ENCODE measurements at regions not wholly inside any gene's neighbourhood (a gene's known extent, or its start where the extent isn't known, plus 50 kb on each side); places are given as distances from the start of the nearest gene placed in this dataset.
A peak's percentile ranks its signal among the peaks of the same experiment; 100 is the strongest.
"Not testable (repeated sequence)": the region's sequence is repeated elsewhere in the genome, so short reads cannot be mapped to it uniquely, and the experiment has no call there.

GRCh38 chr1:25171013-25171412 lies 61.3 kb downstream of the SYF2 start:
- DNase-seq: not testable (repeated sequence)

- DNase-seq: no peak
These were observed 61.9 kb downstream of the SYF2 start for GRCh38 chr1:25170439-25170838.

GRCh38 chr1:25169610-25170009 lies 62.7 kb downstream of the SYF2 start:
- DNase-seq: no peak

GRCh38 chr1:25169168-25169567 lies 63.1 kb downstream of the SYF2 start:
- DNase-seq: no peak

- no peak for DNase-seq
These were observed 63.9 kb downstream of the SYF2 start for GRCh38 chr1:25168193-25169071.

GRCh38 chr1:25167269-25168192 lies 64.8 kb downstream of the SYF2 start:
- DNase-seq: peak in 11 of 14 donors; percentile 9 to 62 (median 26)

- DNase-seq: no peak
These were observed 65.5 kb downstream of the SYF2 start for GRCh38 chr1:25166847-25167246.

- no peak for DNase-seq
These were observed 68.3 kb downstream of the SYF2 start for GRCh38 chr1:25163986-25164385.

GRCh38 chr1:25161981-25162380 lies 70.3 kb downstream of the SYF2 start:
- DNase-seq: no peak

- DNase-seq: no peak
These were observed 74.5 kb downstream of the SYF2 start for GRCh38 chr1:25157846-25158245.

- DNase-seq: no peak
These were observed 81.3 kb downstream of the SYF2 start for GRCh38 chr1:25150985-25151495.

GRCh38 chr1:25148673-25149300 lies 83.5 kb downstream of the SYF2 start:
- DNase-seq: no peak

- peak in 4 of 14 donors; percentile 26 to 48 (median 44) for DNase-seq
These were observed 85.8 kb downstream of the SYF2 start for GRCh38 chr1:25146451-25146855.

GRCh38 chr1:25145775-25146393 lies 86.4 kb downstream of the SYF2 start:
- no peak for DNase-seq

GRCh38 chr1:25140073-25140797 lies 92.1 kb downstream of the SYF2 start:
- peak in 5 of 14 donors; percentile 21 to 39 (median 23) for DNase-seq

GRCh38 chr1:25137521-25138395 lies 94.5 kb downstream of the SYF2 start:
- no peak for DNase-seq

GRCh38 chr1:25137106-25137505 lies 95.2 kb downstream of the SYF2 start:
- no peak for DNase-seq

- no peak for DNase-seq
These were observed 96.4 kb downstream of the SYF2 start for GRCh38 chr1:25135909-25136308.

GRCh38 chr1:25134801-25135461 lies 97.4 kb downstream of the SYF2 start:
- DNase-seq: peak in 1 of 14 donors; percentile 7

- DNase-seq: no peak
These were observed 98.0 kb downstream of the SYF2 start for GRCh38 chr1:25134307-25134706.
